ENCODE measurements at regions not wholly inside any gene's neighbourhood (a gene's known extent, or its start where the extent isn't known, plus 50 kb on each side); places are given as distances from the start of the nearest gene placed in this dataset.
A peak's percentile ranks its signal among the peaks of the same experiment; 100 is the strongest.

- no peak for DNase-seq
Measured at GRCh38 chr12:60803147-60803546, 1207.3 kb downstream of the SLC16A7 start.

DNA sequence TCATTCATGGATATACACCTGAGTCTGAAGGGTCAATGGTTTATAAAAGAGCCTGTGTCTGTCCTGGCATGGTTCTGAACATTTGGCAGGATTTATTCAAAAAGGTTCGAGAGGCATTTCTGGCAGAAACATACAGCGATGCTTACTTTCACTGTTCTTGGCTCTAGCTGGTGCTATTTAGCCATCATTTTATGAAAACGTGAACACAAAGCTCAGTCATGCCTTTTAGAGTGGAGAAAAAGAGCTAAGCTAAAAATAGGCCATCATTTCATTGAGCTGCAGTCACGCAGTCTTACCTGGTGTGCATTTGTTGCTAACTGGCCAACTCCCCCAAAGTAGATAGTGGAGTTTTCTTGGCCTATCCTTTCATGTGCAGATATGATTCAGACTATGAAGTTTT, 1209.5 kb downstream of the SLC16A7 start:
- no peak for DNase-seq

GRCh38 chr12:60819794-60820193, 1224.0 kb downstream of the SLC16A7 start:
- DNase-seq, result no peak

- DNase-seq, result no peak
Measured at GRCh38 chr12:60822580-60822979, 1226.8 kb downstream of the SLC16A7 start.

- DNase-seq, result no peak
Measured at GRCh38 chr12:60830381-60830780, 1234.6 kb downstream of the SLC16A7 start.

- no peak for DNase-seq
Measured at GRCh38 chr12:60832290-60832689, 1236.5 kb downstream of the SLC16A7 start.

DNA sequence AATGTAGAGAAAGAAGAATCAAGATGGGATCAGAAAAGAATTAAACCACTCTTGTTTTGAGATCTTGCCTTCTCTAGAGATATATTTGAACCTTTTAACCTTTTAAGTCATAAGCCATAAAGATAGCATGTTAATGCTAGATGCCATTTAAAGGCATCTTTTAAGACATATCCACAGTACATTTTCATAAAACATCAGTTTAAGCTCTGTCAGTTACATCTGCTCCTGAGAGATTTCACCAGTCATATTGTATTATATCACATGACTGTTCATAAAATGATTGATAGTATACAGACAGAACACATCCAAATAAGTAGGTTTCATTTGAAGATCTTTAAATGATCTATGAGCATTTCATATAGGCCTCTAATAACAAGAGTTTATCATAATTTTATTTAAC, 1238.5 kb downstream of the SLC16A7 start:
- no peak for DNase-seq

DNA sequence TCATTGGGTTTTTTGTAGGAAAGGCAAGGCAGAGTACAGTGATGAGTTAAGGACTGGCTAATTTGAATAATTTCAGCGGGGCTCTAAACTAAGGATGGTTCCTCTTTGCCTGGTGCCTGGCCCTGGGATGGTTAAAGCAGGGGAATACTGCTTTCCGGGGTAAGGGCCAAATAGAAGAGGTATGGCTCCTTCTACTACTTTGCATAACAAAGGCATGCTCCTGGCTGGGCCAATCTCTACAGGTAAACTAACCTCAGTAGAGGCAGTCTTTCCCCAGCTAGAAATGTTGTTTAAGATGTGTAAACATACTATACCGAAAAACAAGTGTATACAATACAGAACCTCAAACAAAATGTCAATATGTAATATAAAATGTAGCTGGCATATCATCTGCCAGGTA, 1239.0 kb downstream of the SLC16A7 start:
- no peak for DNase-seq

DNA sequence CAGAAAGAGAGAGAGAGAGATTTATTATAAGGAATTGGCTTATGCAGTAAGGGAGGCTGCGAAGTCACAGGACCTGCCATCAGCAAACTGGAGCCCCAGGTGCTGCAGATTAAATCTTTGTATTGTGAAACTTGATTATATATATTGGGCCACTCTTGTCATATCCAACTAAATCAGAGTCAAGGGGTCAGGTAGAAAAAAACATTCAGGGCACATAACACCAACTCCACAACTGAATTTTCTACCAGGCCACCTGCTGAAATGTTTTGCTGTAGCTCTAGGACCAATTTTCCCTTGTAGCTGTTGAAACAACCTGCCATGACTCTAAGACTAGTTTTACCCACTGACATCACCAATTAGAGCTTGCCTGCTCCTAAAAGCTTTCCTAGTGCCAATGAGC, 1240.8 kb downstream of the SLC16A7 start:
- no peak for DNase-seq

GRCh38 chr12:60842181-60842580, 1246.4 kb downstream of the SLC16A7 start:
- DNase-seq, result no peak

- no peak for DNase-seq
Measured at GRCh38 chr12:60844101-60844500, 1248.3 kb downstream of the SLC16A7 start.

GRCh38 chr12:60844875-60845274, 1249.0 kb downstream of the SLC16A7 start:
- DNase-seq, result no peak

GRCh38 chr12:60845696-60846095, 1249.9 kb downstream of the SLC16A7 start:
- DNase-seq, result no peak

DNA sequence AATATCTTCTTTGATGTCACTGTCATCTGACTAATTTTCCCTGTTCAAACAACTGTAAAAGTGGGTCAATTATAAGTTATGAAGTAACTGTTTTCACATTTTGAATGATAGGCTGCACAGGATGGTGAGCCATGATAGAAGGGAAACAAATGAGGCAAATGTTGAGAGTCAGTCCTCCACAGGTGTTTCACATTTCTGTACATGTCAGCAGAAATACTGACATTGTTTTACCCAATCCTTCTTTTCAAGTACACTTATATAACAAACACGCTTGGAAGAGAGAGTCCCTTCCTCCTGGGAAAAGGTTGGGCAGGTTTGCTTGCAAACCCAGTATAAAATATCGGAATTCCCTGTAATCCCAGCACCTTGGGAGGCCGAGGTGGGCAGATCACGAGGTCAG, 1251.5 kb downstream of the SLC16A7 start:
- no peak for DNase-seq

GRCh38 chr12:60849723-60850122, 1253.9 kb downstream of the SLC16A7 start:
- DNase-seq, result no peak

GRCh38 chr12:60853407-60853806, 1257.6 kb downstream of the SLC16A7 start:
- DNase-seq, result no peak

GRCh38 chr12:60863421-60863820, 1267.6 kb downstream of the SLC16A7 start:
- DNase-seq, result no peak

- no peak for DNase-seq
Measured at GRCh38 chr12:60872219-60872618, 1276.4 kb downstream of the SLC16A7 start.

- DNase-seq, result no peak
Measured at GRCh38 chr12:60872850-60873713, 1277.3 kb downstream of the SLC16A7 start.

- no peak for DNase-seq
Measured at GRCh38 chr12:60874091-60874490, 1278.3 kb downstream of the SLC16A7 start.

- no peak for DNase-seq
Measured at GRCh38 chr12:60920841-60921495, 1325.1 kb downstream of the SLC16A7 start.

GRCh38 chr12:60921541-60921940, 1325.7 kb downstream of the SLC16A7 start:
- no peak for DNase-seq

- DNase-seq, result no peak
Measured at GRCh38 chr12:60926256-60926655, 1330.4 kb downstream of the SLC16A7 start.

- DNase-seq, result peak; percentile 79
Measured at GRCh38 chr12:60930151-60930550, 1330.1 kb upstream of the USP15 start.
